GM19438 (cell line): ENCODE measurements at regions not wholly inside any gene's neighbourhood (a gene's known extent, or its start where the extent isn't known, plus 50 kb on each side); places are given as distances from the start of the nearest gene placed in this dataset.

Experiments used
- ATAC-seq: cut with Tn5 transposase; IDR thresholded peaks from one replicate; pipeline ENCODE4 v1.9.1; 2021; ENCODE audit warnings: low read depth; ENCODE audit not compliant: unreplicated experiment

DNA sequence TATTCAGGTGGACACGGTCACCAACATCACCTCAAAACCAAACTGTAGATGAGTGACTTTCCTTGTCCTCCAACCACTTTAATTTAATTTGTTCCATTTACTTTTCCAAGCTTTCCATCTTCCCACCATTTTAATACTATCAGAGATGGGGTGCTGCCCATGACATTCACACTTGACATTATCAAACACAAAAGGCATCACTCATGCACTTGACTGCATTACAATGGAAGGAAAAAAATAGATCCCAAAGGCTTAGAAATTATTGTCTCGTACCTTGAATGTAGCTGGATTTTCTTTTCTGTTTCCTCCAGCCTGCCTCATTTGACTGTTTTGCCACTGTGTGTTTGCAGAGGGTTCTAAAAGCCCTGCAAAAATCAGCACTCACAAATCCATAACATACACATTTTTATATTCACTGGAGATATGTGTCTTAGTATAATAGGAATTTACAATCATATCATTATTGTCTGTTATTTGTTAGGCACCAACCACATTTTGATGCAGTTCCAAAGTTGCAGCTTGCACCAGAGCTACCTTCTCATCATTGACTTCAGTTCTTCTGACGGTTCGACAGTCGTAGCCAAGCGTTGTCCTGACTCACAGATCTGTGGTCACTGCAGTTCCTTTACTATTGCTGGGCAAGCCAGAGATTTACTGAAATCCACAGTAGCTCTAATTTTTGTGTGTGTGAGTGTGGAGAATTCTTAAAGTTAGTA, 712.3 kb upstream of the WWC1 start:
- ATAC-seq, result no peak

DNA sequence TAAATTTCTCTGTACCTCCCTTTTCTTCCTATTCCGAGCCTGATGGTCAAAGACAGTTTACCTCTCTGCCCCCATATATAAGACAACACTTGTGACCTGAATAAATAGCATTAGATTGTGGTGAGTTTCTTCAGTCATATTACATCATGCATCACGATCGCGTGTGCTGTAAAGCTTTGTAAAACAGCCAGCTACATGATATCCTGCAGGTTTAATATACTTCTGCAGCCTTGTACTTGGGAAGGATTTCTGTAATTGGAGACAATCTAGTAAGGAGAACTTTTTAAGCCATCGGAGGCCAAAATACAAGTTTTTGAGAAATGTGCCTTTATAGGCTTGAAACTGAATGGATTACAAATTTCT, 711.8 kb upstream of the WWC1 start:
- ATAC-seq, result no peak

DNA sequence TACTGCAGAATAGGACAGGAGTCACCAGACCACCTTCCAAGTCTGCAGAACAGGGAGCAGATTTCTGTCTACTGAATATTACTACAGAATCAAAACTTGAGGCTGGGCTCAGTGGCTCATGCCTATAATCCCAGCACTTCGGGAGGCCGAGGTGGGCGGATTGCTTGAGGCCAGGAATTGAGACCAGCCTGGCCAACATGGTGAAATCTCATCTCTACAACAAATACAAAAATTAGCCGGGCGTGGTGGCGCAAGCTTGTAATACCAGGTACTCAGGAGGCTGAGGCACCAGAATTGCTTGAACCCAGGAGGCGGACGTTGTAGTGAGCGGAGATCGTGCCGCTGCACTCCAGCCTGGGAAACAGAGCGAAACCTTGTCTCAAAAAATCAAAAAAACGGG, 710.8 kb upstream of the WWC1 start:
- no peak for ATAC-seq

DNA sequence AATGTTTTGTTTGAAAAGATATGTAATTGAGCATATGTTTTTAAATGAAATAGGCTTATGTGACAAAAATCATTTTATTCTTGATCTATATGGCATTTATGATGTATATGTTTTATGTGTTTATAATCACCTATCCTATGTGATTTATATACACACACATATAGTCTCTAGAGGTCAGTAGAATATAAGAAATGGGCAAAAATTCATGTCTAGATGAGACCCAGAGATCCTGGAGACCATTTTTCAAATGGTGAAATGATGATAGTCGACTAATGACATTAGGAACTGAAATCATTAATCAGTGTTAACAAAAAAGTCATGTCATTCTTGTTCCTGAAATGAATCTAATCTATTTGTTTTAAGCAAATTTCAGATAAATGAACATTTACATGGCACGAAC, 709.2 kb upstream of the WWC1 start:
- ATAC-seq, result no peak

DNA sequence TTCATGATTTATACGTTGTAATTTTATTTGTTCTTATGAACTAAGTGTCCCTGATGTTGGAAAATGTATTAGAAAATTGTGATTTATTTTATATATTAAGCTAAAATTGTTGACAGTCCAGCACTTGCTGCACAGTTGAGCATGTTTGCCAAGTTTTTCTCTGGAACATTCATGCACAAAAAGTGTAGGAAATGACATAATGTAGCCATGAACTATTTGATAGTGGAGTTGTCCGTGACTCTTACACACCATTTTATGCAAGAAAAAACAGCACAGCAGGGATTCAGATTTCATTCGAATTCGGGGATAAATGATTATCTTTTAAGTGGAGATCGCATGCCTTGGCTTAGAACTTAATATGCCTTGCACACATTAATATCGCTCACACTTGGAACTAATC, 708.6 kb upstream of the WWC1 start:
- no peak for ATAC-seq

DNA sequence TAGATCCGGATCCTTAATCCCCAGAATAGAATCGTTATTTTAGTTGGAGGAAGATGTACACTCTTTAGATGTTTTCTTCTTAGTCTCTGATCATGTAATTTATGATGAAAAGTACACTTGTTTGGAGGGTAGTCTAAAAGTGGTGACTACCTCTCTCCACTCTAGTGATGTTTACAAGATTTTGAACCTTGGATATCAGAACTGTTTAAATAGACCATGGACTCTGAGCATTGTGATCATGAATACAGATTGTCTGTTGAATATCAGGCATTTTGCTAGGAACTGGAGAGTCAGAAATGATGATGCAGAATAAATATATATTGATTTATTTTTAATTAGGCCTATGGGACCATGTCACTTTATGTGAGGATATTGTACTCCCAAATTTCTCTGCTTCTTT, 706.3 kb upstream of the WWC1 start:
- ATAC-seq, result no peak

DNA sequence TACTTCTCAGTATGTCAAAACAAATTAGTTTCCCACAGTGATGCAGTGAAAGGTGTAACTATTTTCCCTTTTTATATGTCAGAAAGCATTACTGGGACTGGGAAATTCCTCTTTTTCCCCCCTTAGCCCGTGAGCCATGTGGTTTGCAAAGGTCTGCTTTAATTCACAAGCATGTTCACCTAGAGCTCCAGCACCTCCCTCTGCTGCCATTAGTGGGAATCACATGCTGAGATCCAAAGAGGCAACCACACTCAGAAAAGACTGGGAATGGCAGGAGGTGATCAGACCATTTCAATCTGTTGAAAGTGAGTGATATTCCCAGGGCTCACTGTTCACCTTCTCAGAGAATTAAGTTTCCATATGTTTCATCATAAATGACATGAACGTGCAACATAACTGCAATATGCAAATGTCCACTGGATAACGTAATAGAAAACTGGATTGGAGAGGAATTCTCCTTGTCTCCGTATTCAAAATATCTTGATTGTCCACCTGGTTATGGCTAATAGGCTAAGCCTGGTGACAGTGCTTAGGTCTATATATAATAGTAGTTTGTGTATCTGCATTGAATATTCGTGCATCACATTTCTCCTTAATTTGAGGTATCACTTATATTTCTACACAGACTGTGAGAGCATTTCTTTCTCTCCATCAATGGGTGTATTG, 703.5 kb upstream of the WWC1 start:
- no peak for ATAC-seq

DNA sequence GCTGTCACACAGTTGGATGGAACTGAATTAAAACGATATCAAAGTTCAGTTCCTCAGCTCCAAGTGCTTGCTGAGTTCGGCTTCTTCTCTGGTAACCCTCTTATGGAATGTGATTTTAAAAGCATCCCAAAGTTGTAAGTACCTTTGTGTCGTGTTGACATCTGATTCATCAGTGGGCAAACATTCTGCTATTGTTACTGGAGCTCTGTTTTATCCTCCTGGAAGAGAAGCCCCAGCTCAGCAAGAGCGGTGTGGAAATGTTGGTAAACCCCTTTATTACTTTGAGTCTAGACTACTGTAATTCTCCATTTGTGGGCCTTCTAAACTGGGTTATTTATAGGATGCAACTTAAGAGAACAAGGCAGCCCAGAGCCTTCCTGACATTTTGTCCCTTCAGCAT, 699.3 kb upstream of the WWC1 start:
- no peak for ATAC-seq

DNA sequence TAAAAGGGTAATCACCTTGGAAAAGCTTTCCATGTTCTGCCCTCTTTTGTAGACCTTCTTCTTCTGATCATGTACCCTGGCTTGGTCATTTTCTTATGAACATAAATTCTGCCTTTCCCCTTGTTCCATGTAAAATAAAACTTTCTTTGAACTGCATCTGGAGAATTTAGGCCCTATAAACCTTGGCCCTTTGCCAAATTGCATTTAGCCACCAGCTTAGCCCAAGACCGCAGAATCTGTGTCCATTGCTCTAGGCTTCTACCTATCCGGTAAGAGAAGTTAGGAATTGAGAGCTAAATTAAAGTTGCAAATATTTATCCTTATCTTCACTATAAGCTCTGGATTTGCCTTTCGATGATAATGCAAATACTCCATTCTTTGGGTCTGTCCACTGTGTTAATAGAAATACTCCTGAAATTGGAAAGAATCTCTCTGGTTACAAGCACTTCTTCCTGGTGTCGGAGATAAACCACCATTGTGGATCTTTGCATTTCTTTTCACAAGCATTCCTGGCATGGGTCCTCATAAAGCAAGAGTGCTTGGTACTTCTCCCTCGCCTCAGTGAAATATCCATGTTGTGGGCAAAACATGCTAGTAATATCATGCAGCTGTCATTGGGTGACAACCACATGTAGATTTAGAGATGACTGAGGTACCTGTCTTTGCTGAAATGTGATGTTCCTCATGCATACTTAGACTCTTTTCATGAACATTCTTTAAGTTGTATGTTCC, 698.0 kb upstream of the WWC1 start:
- no peak for ATAC-seq

DNA sequence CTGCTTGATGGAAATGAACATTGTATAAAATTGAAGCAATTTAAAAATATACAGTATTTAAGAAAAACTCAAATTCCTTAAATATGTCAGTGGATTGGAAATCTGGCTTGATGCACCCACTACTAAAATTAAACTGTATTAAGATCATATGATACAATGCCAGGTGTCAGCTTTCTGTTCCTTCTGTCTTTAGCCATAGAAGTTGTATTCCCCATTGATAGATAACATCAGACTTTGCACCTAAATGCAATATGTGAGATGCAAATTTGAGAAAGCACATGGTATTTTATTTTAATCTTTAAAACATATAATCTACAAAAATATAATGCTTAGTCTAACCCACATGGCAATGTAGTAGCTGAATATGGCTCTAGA, 697.4 kb upstream of the WWC1 start:
- no peak for ATAC-seq

DNA sequence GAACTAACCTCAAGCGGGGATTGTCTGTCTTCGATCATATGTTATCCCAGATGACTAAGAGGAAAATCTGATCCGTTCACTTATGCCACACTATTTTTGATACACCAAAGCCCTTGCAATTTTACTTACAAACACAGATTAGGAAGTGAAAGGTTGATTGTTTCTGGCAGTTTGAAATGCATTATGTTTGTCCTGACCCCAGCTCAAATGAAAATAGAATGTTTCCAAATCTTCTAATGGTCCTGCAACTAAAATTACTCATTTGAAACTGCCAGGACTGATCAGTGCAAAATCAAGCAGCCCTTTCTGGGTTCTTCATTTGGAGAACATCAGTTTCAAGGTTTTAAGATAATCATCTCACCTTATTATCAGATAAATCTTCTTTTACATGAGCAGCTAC, 696.7 kb upstream of the WWC1 start:
- ATAC-seq, result no peak

DNA sequence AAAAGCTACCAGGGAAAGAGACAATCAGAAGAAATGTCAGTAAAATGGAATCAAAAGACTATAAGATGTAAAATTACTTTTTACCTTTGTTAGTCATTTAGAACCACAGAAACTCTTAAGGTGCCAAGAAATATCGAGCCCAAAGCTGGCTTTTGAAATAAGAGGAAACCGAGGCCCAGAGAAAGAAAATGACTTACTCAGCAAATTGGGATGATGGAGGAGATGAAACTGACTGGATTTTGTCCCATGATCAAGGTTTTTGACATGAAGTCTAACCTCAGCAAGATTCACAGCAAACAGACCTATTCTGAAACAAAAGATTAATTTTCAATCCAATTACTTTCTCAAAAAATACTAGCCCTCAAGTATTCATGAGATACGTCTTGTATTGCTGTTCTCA, 696.2 kb upstream of the WWC1 start:
- no peak for ATAC-seq

DNA sequence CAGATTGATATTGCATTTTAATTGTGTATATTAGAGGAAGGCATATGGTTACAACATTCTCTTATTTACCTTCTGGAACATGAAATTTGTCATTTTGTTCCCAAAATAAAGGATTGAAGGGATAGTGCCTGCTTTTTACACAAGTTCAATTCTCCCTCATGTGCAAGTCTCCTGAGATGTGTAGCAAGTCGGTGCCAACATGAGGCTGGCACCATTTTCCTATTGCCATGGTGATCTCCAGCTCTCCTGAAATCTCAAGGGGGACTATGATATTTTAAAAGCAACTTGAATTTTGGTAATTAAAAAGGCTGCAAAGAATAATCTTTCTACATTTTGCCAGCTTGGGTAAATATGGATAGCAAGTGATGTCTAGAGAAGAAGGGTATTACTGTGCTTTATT, 693.3 kb upstream of the WWC1 start:
- no peak for ATAC-seq

DNA sequence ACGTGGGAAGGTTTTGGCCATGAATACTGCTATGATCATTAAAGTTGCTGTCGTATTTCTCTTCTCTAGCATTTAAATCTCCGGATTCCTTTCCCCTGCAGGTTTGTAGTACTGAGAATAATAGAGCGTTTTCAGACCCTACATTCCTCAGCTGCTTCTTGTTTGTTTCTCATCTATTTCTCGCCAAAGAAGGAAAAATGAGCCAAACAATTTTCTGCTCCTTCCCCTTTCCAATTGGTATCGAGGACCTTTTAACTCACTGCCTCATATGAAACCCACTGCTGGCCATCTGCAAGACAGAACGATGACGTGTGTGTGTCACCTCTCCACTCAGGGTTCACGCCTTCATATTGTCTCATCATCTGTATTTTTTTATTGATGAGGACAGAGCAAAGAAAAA, 689.4 kb upstream of the WWC1 start:
- ATAC-seq, result no peak

DNA sequence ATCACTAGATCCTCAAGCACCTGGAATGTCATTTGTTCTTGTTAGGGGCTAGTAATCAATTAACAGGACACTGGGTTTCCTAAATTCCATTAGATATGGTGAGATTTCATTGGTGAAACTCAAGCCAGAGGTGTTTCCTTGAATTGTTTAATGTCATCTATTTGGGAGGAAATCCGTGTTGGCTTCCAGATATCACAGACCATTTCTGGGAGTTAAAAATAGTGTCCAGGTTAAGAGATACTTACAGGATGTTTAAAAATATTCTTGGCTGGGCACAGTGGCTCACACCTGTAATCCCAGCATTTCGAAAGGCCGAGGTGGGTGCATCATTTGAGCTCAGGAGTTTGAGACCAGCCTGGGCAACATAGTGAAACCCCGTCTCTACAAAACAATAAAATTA, 688.3 kb upstream of the WWC1 start:
- no peak for ATAC-seq

DNA sequence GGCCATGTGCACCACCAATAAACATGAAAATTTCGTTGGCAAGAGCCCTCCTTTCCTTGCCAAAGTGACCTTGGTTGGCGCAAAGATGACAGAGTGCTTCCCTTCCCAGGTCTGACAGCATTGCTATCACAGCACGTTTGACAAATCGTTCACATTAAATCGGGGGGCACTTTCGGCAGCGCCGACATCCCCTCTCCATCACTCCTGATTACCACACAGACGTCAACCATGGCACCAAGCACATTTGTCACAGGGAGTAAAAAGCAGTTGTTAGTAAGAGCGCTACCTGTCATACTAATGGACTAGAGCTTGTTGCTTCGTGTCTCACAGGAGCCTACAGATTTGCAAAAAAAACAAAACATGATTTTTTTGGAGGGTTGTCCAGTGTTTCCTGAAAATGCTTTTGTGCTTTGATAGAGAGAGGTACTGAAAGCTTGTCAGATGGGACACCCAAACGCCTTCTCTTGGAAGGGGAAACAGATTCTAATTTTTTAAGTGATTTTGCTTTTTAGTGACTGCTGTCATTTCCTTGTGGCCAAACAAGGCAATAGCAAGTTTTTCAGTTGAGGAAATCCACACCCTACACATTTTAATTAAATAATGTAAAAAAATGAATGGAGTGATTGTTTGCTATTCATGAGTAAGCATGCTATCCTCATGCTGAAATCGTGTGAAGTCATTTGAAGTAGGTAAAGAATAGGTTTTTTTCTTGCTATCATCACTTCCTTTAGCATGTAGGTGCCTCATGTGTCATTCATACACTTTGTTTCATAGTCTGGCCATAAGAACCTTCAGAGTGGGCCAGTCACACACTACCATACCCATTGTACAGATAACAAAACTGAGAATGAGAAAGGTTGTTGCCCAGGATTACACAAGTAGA, 682.8 kb upstream of the WWC1 start:
- ATAC-seq, result no peak

DNA sequence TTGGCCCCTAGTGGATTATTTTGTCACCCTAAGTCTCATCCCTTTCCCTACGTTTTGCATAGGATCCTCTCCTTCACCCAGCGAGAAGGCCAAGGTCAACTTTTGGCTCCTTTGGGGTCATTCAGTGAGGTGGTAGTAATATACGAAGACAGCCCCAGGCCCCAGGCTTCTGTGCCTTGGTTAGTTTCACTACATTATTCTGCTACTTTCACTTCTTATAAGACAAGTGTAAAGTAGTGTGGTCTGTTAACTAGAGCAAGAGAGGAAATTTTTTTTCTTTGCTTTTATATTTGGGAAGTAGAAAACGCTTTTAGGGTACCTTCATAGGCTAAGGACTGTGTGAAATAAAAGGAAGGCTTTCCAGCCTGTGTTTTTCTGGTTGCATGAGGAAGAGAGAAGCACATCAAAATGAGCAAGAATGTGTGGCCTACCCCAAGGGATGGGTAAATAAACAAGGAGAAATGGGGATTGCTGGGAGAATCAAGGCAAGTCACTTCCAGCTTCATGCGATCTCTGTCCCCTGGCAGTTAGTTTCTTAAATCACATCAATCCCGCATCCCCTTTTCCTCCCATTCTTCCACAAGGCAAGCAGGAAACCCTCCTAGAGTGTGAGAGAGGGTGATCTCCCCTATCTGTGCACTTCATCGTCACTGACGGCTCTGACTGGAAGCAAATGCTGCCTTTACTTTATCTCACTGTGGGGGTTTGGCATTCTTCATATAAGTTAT, 677.0 kb upstream of the WWC1 start:
- no peak for ATAC-seq

DNA sequence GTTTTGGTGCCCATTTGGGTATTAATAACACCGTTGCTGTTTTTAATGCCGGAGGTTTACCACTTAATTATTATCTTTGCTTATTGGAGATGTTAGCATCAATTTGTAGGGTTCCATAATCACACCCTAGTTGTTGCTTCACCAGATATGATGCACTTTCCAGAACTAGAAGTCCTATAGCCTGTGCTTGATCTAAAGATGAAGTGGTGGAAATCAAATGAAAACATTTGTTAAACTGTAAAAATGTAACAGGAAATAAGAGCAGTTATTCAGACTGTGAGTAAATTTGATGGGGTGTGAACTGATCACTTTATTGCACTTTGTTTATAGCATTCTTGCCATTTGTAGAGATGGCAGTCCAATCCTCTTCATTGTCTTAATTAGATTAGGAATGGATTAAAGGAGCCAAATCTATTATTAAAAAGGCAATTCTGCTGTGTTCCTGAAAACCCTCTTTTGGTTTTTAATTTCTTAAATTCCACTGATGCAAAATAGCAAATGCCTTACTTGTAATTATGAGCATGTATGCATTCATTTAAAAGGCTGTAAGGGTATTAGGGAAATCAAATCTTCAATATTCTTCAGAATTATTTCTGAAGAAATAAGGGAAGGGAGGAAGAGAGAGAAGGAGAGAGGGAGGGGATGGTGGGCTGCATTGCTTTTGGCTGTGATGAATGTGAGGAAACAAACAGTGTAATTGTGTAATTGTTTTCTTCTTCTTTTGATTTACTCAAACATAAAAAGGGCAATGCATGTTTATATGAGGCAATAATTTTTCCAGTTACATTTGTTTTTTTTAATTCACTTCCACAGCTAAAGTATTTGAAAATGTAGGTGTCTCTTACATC, 675.2 kb upstream of the WWC1 start:
- no peak for ATAC-seq

DNA sequence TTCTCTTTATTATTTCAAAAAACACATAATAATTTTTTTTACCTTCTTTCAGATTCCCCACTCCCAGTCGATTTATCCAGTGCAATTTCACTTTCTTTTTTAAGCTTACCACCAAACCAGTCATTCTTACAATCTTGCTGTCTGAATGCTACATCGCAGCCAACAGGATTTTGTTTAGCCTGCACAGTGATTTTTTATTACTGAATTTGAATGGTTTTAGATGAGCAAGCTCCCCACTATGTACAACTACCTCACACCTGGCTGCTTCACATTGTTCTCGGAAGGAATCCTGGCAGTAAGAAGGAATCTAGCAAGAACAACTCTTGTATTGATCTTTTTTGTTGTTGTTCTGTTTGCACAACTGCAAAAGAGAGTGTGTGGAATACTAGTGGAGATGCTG, 668.1 kb upstream of the WWC1 start:
- ATAC-seq, result no peak

DNA sequence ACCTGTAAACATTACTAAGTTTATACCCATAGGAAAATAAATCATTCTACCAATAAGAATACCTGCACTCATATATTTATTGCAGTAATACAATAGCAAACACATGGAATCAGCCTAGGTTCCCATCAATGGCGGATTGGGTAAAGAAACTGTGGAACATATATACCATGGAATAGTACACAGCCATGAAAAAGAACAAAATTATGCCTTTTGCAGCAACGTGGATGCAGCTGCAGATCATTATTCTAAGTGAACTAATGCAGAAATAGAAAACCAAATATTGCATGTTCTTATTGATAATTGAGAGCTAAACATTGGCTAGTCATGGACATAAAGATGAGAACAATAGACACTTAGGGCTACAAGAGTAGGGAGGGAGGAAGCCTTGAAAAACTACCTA, 667.4 kb upstream of the WWC1 start:
- no peak for ATAC-seq
